ENCODE measurements at regions not wholly inside any gene's neighbourhood (a gene's known extent, or its start where the extent isn't known, plus 50 kb on each side); places are given as distances from the start of the nearest gene placed in this dataset.

DNA sequence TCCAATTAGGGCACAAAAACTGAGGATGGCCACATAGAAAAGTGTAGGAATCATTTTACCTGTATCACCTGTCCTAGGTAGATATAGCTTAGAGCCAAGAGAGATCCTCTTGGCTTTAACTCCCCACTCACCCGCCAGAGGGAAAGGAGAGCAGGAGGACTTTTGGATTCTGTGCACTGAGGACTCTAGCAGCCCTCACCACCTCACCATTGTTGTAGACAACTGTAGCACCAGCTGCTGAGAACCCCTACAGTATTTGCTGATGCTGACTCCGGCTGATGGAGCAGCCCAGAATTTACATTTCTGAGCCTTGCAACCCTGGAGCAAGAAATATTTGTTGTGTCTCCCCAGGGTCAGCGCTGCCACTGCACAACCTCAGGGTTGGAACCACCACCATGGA, 2044.4 kb downstream of the OLFM4 start:
- ATAC-seq (ENCODE audit: low FRiP score in 2 of 2), result no peak
- 68 to 88% methylated on average over 2 to 3 of the region's 3 CpGs for WGBS, 2 donors
- no peak for TF ChIP-seq POLR2A (IDR thresholded peaks at IDR 0.05)
- TF ChIP-seq, protein P1, sequence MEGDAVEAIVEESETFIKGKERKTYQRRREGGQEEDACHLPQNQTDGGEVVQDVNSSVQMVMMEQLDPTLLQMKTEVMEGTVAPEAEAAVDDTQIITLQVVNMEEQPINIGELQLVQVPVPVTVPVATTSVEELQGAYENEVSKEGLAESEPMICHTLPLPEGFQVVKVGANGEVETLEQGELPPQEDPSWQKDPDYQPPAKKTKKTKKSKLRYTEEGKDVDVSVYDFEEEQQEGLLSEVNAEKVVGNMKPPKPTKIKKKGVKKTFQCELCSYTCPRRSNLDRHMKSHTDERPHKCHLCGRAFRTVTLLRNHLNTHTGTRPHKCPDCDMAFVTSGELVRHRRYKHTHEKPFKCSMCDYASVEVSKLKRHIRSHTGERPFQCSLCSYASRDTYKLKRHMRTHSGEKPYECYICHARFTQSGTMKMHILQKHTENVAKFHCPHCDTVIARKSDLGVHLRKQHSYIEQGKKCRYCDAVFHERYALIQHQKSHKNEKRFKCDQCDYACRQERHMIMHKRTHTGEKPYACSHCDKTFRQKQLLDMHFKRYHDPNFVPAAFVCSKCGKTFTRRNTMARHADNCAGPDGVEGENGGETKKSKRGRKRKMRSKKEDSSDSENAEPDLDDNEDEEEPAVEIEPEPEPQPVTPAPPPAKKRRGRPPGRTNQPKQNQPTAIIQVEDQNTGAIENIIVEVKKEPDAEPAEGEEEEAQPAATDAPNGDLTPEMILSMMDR (IDR thresholded peaks at IDR 0.05), result no peak
- no peak for TF ChIP-seq POLR2AphosphoS5 (IDR thresholded peaks at IDR 0.05)
- TF ChIP-seq EP300 (IDR thresholded peaks at IDR 0.05), result no peak

DNA sequence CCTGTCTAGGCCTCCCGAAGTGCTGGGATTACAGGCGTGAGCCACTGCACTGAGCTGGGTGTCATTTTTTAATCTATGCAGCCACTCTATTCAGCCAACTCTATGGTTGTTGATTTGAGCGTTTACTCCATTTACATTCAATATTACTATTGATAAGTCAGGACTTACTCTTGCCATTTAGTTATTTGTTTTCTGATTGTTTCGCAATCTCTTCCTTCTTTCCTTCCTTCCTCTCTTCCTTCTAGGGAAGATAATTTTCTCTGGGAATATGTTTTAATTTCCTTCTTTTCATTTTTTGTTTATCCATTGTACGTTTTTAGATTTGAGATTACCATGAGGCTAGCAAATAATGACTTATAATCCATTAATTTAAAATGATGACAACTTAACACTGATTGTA, 2056.0 kb downstream of the OLFM4 start:
- ATAC-seq (ENCODE audit: low FRiP score in 2 of 2) (no peak), DNase-seq (no peak)
- TF ChIP-seq POLR2AphosphoS5 (IDR thresholded peaks at IDR 0.05) (no peak), POLR2A (IDR thresholded peaks at IDR 0.05) (no peak), EP300 (IDR thresholded peaks at IDR 0.05) (no peak)
- TF ChIP-seq, protein P1 (IDR thresholded peaks at IDR 0.05), result no peak
- WGBS, 2 donors, result 83 to 84% methylated on average over 5 of the region's 5 CpGs
- Histone ChIP-seq H3K27ac (no peak overlapping the region), H3K9me3 (no peaks in the 10 kb centered on the region), H3K4me3 (no peak overlapping the region), H3K36me3 (no peaks in the 10 kb centered on the region), H3K4me1 (no peaks in the 10 kb centered on the region), H3K27me3 (no peaks in the 10 kb centered on the region)

More for the DNA sequence above, 2044.4 kb downstream of the OLFM4 start:
- Histone ChIP-seq H3K36me3 (no peaks in the 10 kb centered on the region), H3K9me3 (no peaks in the 10 kb centered on the region), H3K27ac (no peak overlapping the region), H3K27me3 (no peaks in the 10 kb centered on the region), H3K4me3 (no peak overlapping the region), H3K4me1 (no peaks in the 10 kb centered on the region)
- no peak for DNase-seq

DNA sequence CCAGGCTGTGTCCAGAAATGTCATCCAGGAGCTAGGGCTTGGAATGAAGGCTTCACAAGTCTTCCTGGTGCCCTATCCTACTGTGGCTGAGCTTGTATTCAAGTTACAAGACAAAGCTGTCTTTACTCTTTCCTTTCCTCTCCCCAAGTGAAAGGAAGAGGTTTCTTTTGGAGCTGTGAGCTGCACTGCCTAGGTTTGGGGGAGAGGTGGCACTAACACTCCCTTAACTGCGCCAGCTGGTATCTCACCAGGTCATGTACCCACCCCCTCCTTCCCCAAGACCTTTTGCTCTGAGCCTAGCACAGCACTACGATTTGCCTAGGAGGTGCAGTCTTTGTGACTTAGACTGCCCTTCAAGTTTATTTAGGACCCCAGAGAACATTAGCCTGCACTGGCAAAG, 2053.6 kb upstream of the PRR20A start:
- Histone ChIP-seq H3K27me3 (no peaks in the 10 kb centered on the region), H3K36me3 (no peaks in the 10 kb centered on the region), H3K4me1 (no peaks in the 10 kb centered on the region), H3K4me3 (no peak overlapping the region), H3K27ac (no peak overlapping the region), H3K9me3 (no peaks in the 10 kb centered on the region)
- WGBS, 2 donors, result 79 to 80% methylated on average over 2 of the region's 2 CpGs
- no peak for DNase-seq
- TF ChIP-seq POLR2AphosphoS5 (IDR thresholded peaks at IDR 0.05) (no peak), EP300 (IDR thresholded peaks at IDR 0.05) (no peak), POLR2A (IDR thresholded peaks at IDR 0.05) (no peak)
- TF ChIP-seq, protein P1 (IDR thresholded peaks at IDR 0.05), result no peak
- no peak for ATAC-seq (ENCODE audit: low FRiP score in 2 of 2)

DNA sequence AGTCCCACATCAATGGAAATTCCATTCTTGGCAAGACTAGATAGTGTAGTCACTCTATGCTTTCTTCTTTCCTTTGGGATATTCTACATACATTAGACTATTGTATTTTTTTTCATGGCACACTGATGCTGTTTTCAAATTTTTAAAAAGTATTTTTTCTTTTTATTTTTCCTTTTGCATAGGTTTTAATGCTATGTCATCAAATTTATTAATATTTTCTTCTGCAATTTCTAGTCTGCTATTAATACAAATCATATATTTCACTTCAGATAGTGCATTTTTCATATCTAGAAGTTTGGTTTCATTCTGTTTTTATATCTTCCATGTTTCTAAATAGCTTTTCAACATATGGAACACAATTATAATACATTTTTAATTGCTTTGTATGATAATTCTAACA, 2050.1 kb upstream of the PRR20A start:
- no peaks in the 10 kb centered on the region for H3K36me3 ChIP-seq
- no peak for DNase-seq
- no peak for TF ChIP-seq POLR2AphosphoS5 (IDR thresholded peaks at IDR 0.05)
- TF ChIP-seq EP300 (IDR thresholded peaks at IDR 0.05), result no peak
- TF ChIP-seq, protein P1 (IDR thresholded peaks at IDR 0.05), result no peak
- no peak for TF ChIP-seq POLR2A (IDR thresholded peaks at IDR 0.05)
- H3K9me3 ChIP-seq, result no peaks in the 10 kb centered on the region
- no peak for ATAC-seq (ENCODE audit: low FRiP score in 2 of 2)
- H3K4me3 ChIP-seq, result no peak overlapping the region
- no peaks in the 10 kb centered on the region for H3K27me3 ChIP-seq
- no peaks in the 10 kb centered on the region for H3K4me1 ChIP-seq
- H3K27ac ChIP-seq, result no peak overlapping the region

DNA sequence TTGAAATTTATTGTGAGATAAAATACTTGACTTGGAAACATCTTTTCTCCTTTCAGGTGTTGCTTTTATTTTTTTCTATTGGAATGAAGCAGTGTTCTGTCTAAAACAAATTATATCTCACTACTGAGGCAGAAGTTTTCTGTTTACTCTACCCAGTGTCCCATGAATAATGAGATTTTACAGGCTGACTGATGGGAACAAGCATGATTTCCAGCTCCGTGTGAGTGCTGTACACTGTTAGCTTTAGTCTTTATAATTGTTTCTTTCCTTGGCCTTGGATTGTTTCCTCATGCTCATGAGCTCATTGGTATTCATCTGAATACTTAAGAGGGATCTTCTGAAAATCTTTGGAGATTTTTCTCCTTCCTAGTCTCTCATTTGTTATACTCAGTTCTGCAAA, 2049.5 kb upstream of the PRR20A start:
- Histone ChIP-seq H3K4me3 (no peak overlapping the region), H3K27ac (no peak overlapping the region), H3K27me3 (no peaks in the 10 kb centered on the region), H3K9me3 (no peaks in the 10 kb centered on the region), H3K36me3 (no peaks in the 10 kb centered on the region), H3K4me1 (no peaks in the 10 kb centered on the region)
- no peak for DNase-seq
- TF ChIP-seq POLR2AphosphoS5 (IDR thresholded peaks at IDR 0.05) (no peak), EP300 (IDR thresholded peaks at IDR 0.05) (no peak), POLR2A (IDR thresholded peaks at IDR 0.05) (no peak)
- TF ChIP-seq, protein P1 (IDR thresholded peaks at IDR 0.05), result no peak
- ATAC-seq (ENCODE audit: low FRiP score in 2 of 2), result no peak
- WGBS, 2 donors, result 75 to 79% methylated on average over 1 of the region's 1 CpG
